Thyroid gland (tissue), 4 donors: ENCODE measurements at regions not wholly inside any gene's neighbourhood (a gene's known extent, or its start where the extent isn't known, plus 50 kb on each side); places are given as distances from the start of the nearest gene placed in this dataset.

ENCODE experiments used
- DNase-seq, 2 donors: peaks; one replicate each; pipeline ENCODE4 v3.0.0-alpha.2; 2019
- H3K27ac ChIP-seq, 3 donors: fragments of 200-600 bp; sonication (generic); 1 replicate in 2 of 3; 2 replicates in 1 of 3; pipeline ENCODE4 v1.5.1; 2016 to 2019; ENCODE audit warnings: mild to moderate bottlenecking in 1 of 3, moderate library complexity in 1 of 3
- H3K27me3 ChIP-seq: fragments of 200-600 bp; sonication (generic); one replicate; pipeline ENCODE4 v1.5.1; 2019
- H3K36me3 ChIP-seq, 2 donors: fragments of 200-600 bp; sonication (generic); one replicate each; pipeline ENCODE4 v1.5.1; 2016 to 2019
- H3K4me1 ChIP-seq, 2 donors: fragments of 200-600 bp; sonication (generic); one replicate each; pipeline ENCODE4 v1.5.1; 2017 to 2019
- H3K4me3 ChIP-seq, 3 donors: fragments of 200-600 bp; sonication (generic); replicated peaks in 1 of 3; 1 replicate in 2 of 3; 2 replicates in 1 of 3; pipeline ENCODE4 v1.5.1; 2016; ENCODE audit warnings: mild to moderate bottlenecking in 1 of 3
- H3K9me3 ChIP-seq: fragments of 200-600 bp; sonication (generic); one replicate; pipeline ENCODE4 v1.5.1; 2017
- CTCF ChIP-seq, 6 experiments: fragments of 200-600 bp in 3 of 6; fragments of 450-650 bp in 3 of 6; sonication (generic) in 3 of 6; IDR thresholded peaks; one replicate each; pipeline ENCODE4 v1.5.1; 2016 to 2019; ENCODE audit warnings: antibody characterized with exemption in 6 of 6, mild to moderate bottlenecking in 2 of 6, inconsistent platforms in 1 of 6, moderate library complexity in 1 of 6
- POLR2A ChIP-seq, 2 donors: fragments of 450-650 bp; IDR thresholded peaks; one replicate each; pipeline ENCODE4 v1.6.1; 2017; ENCODE audit warnings: antibody characterized with exemption in 2 of 2, mild to moderate bottlenecking in 2 of 2, moderate library complexity in 1 of 2
- WGBS, 2 donors: methylation state at CpG; one replicate each; pipeline ENCODE4 v1.1.5; 2017; 5-methylcytosine and 5-hydroxymethylcytosine counted together
- intact Hi-C: fragments of 100-400 bp; cut with DNase I; formaldehyde crosslinking; loops from one replicate; pipeline ENCODE4 v1.15.1; 2023

- no peaks in the 10 kb centered on the region for H3K27me3 ChIP-seq
- no peaks in the 10 kb centered on the region for H3K9me3 ChIP-seq
- 91 to 95% methylated on average over 4 of the region's 4 CpGs for WGBS, 2 donors
- no peak overlapping the region for H3K27ac ChIP-seq
- no peak for DNase-seq
- intact Hi-C loops = no loop called here
- no peaks in the 10 kb centered on the region for H3K36me3 ChIP-seq
- peaks cover 0 to 2% of the 10 kb centered on the region in 2 donors for H3K4me1 ChIP-seq
- H3K4me3 ChIP-seq = no peak overlapping the region
- TF ChIP-seq POLR2A (IDR thresholded peaks at IDR 0.05) (no peak), CTCF (IDR thresholded peaks at IDR 0.05) (no peak)
Observed at GRCh38 chr1:212212343-212212742, 72.9 kb upstream of the PPP2R5A start.

- Histone ChIP-seq H3K4me1 (peaks cover 1 to 8% of the 10 kb centered on the region in 2 donors), H3K27me3 (no peaks in the 10 kb centered on the region), H3K36me3 (no peaks in the 10 kb centered on the region), H3K9me3 (no peaks in the 10 kb centered on the region), H3K4me3 (no peak overlapping the region), H3K27ac (no peak overlapping the region)
- no peak for TF ChIP-seq POLR2A (IDR thresholded peaks at IDR 0.05)
- no peak for TF ChIP-seq CTCF (IDR thresholded peaks at IDR 0.05)
- DNase-seq = no peak
- 86 to 87% methylated on average over 7 of the region's 7 CpGs for WGBS, 2 donors
- intact Hi-C loops = no loop called here
Observed at GRCh38 chr1:212212906-212213305, 72.3 kb upstream of the PPP2R5A start.

GRCh38 chr1:212213784-212214183, 71.4 kb upstream of the PPP2R5A start:
- H3K4me1 ChIP-seq = peaks cover 10 to 17% of the 10 kb centered on the region in 2 donors
- intact Hi-C loops = no loop called here
- no peak overlapping the region for H3K4me3 ChIP-seq
- H3K9me3 ChIP-seq = no peaks in the 10 kb centered on the region
- no peak for DNase-seq
- H3K36me3 ChIP-seq = no peaks in the 10 kb centered on the region
- no peak overlapping the region for H3K27ac ChIP-seq
- no peak for TF ChIP-seq CTCF (IDR thresholded peaks at IDR 0.05)
- TF ChIP-seq POLR2A (IDR thresholded peaks at IDR 0.05) = no peak
- H3K27me3 ChIP-seq = no peaks in the 10 kb centered on the region
- WGBS, 2 donors = 96 to 97% methylated on average over 2 of the region's 2 CpGs

- Histone ChIP-seq H3K9me3 (no peaks in the 10 kb centered on the region), H3K27me3 (no peaks in the 10 kb centered on the region), H3K36me3 (no peaks in the 10 kb centered on the region), H3K27ac (no peak overlapping the region), H3K4me3 (no peak overlapping the region), H3K4me1 (peaks cover 15 to 22% of the 10 kb centered on the region in 2 donors)
- TF ChIP-seq POLR2A (IDR thresholded peaks at IDR 0.05) (no peak), CTCF (IDR thresholded peaks at IDR 0.05) (no peak)
- DNase-seq = no peak
- intact Hi-C loops = no loop called here
- 0 to 63% methylated on average over 1 of the region's 1 CpG for WGBS, 2 donors
Observed at GRCh38 chr1:212214325-212214724, 70.9 kb upstream of the PPP2R5A start.

GRCh38 chr1:212215910-212216309, 69.3 kb upstream of the PPP2R5A start:
- H3K27ac ChIP-seq = no peak overlapping the region
- intact Hi-C loops = no loop called here
- TF ChIP-seq POLR2A (IDR thresholded peaks at IDR 0.05) (no peak), CTCF (IDR thresholded peaks at IDR 0.05) (no peak)
- H3K4me3 ChIP-seq = no peak overlapping the region
- WGBS, 2 donors = 96 to 99% methylated on average over 3 of the region's 3 CpGs
- no peak for DNase-seq
- H3K4me1 ChIP-seq = peaks cover 23 to 35% of the 10 kb centered on the region in 2 donors
- no peaks in the 10 kb centered on the region for H3K36me3 ChIP-seq
- H3K9me3 ChIP-seq = no peaks in the 10 kb centered on the region
- no peaks in the 10 kb centered on the region for H3K27me3 ChIP-seq
